ENCODE measurements at regions not wholly inside any gene's neighbourhood (a gene's known extent, or its start where the extent isn't known, plus 50 kb on each side); places are given as distances from the start of the nearest gene placed in this dataset.

DNA sequence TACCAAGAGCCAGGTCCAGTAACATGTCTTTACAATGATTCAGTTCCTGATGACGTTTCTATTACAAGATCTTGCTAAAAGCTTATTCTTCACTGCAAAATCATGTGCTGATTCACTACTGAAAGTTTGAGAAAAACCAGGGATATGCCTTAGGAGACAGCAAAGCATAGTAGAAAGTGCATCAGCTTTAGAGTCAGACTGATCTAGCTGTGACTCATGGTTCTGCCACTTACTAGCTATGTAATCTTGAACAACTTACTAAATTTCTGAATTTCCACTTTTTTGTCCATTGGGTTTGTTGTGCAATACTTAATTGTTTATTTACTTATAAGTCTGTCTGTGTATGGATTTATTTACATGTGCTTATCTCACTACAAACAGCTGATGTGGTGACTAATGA, 198.5 kb upstream of the RSPO3 start:
- TF ChIP-seq, protein P1, sequence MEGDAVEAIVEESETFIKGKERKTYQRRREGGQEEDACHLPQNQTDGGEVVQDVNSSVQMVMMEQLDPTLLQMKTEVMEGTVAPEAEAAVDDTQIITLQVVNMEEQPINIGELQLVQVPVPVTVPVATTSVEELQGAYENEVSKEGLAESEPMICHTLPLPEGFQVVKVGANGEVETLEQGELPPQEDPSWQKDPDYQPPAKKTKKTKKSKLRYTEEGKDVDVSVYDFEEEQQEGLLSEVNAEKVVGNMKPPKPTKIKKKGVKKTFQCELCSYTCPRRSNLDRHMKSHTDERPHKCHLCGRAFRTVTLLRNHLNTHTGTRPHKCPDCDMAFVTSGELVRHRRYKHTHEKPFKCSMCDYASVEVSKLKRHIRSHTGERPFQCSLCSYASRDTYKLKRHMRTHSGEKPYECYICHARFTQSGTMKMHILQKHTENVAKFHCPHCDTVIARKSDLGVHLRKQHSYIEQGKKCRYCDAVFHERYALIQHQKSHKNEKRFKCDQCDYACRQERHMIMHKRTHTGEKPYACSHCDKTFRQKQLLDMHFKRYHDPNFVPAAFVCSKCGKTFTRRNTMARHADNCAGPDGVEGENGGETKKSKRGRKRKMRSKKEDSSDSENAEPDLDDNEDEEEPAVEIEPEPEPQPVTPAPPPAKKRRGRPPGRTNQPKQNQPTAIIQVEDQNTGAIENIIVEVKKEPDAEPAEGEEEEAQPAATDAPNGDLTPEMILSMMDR (IDR thresholded peaks at IDR 0.05; ENCODE audit: low read depth, low read length, missing control alignments) = no peak
- H3K4me3 ChIP-seq (replicated peaks; ENCODE audit: low read depth, low read length) = no peak overlapping the region
- peak; percentile 58 for DNase-seq (ENCODE audit: extremely low read depth, low read depth)

DNA sequence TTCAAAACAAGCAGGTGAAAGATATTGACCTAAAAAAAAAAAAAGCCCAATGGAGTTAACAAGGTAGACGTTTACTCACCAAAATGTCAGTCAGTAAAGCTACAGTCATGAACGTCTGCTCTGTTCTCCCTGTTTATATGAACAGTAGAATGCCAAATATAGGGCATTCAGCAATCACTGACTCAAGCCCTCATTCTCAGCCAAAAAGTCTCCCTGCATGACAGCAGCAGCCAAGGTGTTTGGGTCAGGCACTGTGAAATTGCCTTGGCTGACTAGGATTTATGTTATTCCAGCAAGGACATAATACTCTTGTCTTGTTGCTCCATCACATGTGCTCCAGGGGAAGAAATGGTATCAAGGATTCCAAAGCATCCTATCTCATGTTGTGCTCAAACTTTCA, 194.7 kb upstream of the RSPO3 start:
- H3K4me3 ChIP-seq (replicated peaks; ENCODE audit: low read depth, low read length) = no peak overlapping the region
- TF ChIP-seq, protein P1 (IDR thresholded peaks at IDR 0.05; ENCODE audit: low read depth, low read length, missing control alignments) = no peak
- DNase-seq (ENCODE audit: extremely low read depth, low read depth) = no peak

DNA sequence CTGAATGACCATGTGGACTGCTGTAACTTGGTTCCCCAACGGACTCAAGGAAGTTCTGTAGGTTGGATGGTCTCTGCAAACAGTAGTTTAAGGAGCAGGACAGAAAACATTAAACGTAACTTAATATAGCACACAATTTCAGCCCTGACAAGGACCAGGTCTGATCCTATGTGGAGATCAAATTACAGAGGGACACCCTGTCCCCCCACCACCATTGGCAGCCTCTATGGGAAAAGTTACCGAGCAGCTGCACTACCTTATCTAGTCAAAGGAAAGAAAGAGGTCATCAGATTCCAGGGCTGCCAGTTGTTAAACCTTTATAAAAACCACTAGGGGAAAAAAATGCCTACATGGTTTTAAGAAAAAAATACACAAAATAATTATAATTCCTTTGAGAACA, 191.5 kb upstream of the RSPO3 start:
- TF ChIP-seq, protein P1 (IDR thresholded peaks at IDR 0.05; ENCODE audit: low read depth, low read length, missing control alignments) = no peak
- no peak for DNase-seq (ENCODE audit: extremely low read depth, low read depth)
- no peak overlapping the region for H3K4me3 ChIP-seq (replicated peaks; ENCODE audit: low read depth, low read length)

DNA sequence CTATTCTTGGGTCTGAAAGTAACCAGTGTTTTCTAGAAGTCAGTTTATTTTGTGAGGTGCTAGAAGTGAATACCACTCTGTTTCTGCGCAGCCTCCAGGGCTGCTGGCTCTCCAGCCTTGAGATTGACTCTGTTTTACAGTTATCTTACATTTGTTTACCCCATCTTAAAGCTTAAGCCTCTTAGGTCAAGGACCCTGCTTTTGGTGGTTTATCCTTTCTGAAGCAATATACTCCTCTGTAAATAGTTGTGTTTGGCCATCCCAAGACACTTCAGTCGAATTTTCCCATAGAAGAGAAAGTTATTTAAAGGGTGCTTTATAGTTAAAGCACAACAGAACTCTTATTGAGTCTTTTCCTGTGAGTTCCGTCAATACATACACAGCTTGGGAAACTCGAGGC, 190.6 kb upstream of the RSPO3 start:
- TF ChIP-seq, protein P1 (IDR thresholded peaks at IDR 0.05; ENCODE audit: low read depth, low read length, missing control alignments) = no peak
- no peak overlapping the region for H3K4me3 ChIP-seq (replicated peaks; ENCODE audit: low read depth, low read length)
- no peak for DNase-seq (ENCODE audit: extremely low read depth, low read depth)

DNA sequence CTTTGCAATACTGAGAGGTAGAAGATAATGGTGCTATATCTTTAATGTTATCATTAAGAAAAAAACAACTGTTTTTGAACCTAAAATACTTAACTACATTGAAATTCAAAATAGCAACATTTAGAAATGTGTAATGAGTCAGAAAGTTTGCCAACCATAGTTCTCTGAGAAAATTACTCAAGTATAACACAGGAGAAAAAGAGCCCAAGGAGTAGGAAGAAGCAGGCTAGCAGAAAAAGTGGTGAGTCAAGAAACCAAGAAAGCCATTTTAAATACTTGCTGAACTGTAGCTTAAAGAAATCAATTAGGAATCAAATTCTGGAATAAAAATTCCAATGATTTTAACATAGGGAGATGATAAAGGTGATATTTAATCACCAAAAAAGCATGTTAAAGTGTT, 181.0 kb upstream of the RSPO3 start:
- no peak overlapping the region for H3K4me3 ChIP-seq (replicated peaks; ENCODE audit: low read depth, low read length)
- TF ChIP-seq, protein P1 (IDR thresholded peaks at IDR 0.05; ENCODE audit: low read depth, low read length, missing control alignments) = no peak
- no peak for DNase-seq (ENCODE audit: extremely low read depth, low read depth)

DNA sequence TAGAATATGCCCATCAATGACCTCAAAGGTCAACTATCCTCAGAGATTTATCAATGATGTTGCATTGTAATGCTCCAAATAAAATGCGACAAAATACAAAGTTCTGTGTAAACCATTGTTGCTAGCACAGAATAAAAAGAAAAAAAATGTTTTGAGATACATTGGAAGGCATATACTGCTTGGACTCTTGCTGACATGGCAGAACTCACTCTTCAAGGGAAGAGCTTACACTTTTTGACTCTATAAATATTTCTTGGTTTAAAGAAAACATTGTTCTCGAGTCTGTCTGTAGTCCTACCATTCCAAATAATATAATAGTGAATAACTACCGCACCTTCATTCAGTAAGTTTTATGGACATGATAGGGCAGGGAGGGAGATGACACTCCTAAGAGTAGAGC, 178.7 kb upstream of the RSPO3 start:
- TF ChIP-seq, protein P1 (IDR thresholded peaks at IDR 0.05; ENCODE audit: low read depth, low read length, missing control alignments) = no peak
- H3K4me3 ChIP-seq (replicated peaks; ENCODE audit: low read depth, low read length) = no peak overlapping the region
- DNase-seq (ENCODE audit: extremely low read depth, low read depth) = no peak

DNA sequence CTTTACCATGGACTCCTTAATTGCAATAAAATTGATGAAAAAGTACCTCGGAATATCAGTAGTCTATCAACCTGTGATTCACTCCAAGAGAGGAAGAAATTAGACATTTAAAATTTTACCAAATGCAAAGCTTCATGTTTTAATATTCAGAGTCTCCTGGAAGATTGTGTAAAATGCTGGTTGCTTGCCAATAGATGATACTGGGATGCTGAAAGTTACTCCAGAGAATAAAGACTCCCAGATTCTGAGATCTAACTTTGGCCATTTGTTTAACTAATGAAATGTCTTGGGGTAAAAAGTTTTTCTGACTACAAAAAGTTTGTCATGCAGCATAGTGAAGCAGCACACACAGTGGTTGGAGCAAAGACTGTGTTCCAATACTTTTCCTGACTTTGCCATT, 176.7 kb upstream of the RSPO3 start:
- DNase-seq (ENCODE audit: extremely low read depth, low read depth) = no peak
- no peak overlapping the region for H3K4me3 ChIP-seq (replicated peaks; ENCODE audit: low read depth, low read length)
- TF ChIP-seq, protein P1 (IDR thresholded peaks at IDR 0.05; ENCODE audit: low read depth, low read length, missing control alignments) = no peak
